OCI-LY3 (cell line): ENCODE measurements at regions not wholly inside any gene's neighbourhood (a gene's known extent, or its start where the extent isn't known, plus 50 kb on each side); places are given as distances from the start of the nearest gene placed in this dataset.

Source experiments
- CTCF ChIP-seq: fragments of 200-600, 300-600 bp; sonication (generic); IDR thresholded peaks from 2 replicates; pipeline ENCODE4 v1.5.1; 2014; ENCODE audit warnings: antibody characterized with exemption, low read length, low read depth
- EZH2phosphoT487 ChIP-seq: fragments of 200-600 bp; shearing (Covaris generic); IDR thresholded peaks from 2 replicates; pipeline ENCODE4 v1.6.1; 2018; ENCODE audit warnings: antibody characterized with exemption, mixed run types, low read depth

GRCh38 chr1:200291106-200291505 is 118.7 kb downstream of the ZNF281 start:
- TF ChIP-seq CTCF, result no peak
- no peak for TF ChIP-seq EZH2phosphoT487
